Spleen (tissue), 7 donors: ENCODE measurements at regions not wholly inside any gene's neighbourhood (a gene's known extent, or its start where the extent isn't known, plus 50 kb on each side); places are given as distances from the start of the nearest gene placed in this dataset.

Source experiments
- POLR2A ChIP-seq, 3 donors: fragments of 450-650 bp; IDR thresholded peaks; one replicate each; pipeline ENCODE4 v1.5.1; 2017; ENCODE audit warnings: antibody characterized with exemption in 3 of 3, mild to moderate bottlenecking in 1 of 3
- TF ChIP-seq, protein P1 (sequence below), 11 experiments: fragments of 200-600 bp in 7 of 11; fragments of 450-650 bp in 4 of 11; sonication (generic) in 4 of 11; IDR thresholded peaks in 8 of 11; conservative IDR thresholded peaks in 3 of 11; 1 replicate in 7 of 11; 2 replicates in 4 of 11; pipeline versions ENCODE4 v1.4.0 to v1.8.0; 2016 to 2021; ENCODE audit warnings: antibody characterized with exemption in 11 of 11, inconsistent platforms in 4 of 11, mild to moderate bottlenecking in 1 of 11
- donor health status: DM: no; HTN: no; CAD: no; lungs with moderate emphysema.
- donor health status: DM: no; HTN: no; CAD: no.
- donor health status: DM: no; HTN: no; CAD: no.

GRCh38 chr12:92385296-92385695 lies 239.7 kb upstream of the BTG1 start:
- TF ChIP-seq, protein P1, sequence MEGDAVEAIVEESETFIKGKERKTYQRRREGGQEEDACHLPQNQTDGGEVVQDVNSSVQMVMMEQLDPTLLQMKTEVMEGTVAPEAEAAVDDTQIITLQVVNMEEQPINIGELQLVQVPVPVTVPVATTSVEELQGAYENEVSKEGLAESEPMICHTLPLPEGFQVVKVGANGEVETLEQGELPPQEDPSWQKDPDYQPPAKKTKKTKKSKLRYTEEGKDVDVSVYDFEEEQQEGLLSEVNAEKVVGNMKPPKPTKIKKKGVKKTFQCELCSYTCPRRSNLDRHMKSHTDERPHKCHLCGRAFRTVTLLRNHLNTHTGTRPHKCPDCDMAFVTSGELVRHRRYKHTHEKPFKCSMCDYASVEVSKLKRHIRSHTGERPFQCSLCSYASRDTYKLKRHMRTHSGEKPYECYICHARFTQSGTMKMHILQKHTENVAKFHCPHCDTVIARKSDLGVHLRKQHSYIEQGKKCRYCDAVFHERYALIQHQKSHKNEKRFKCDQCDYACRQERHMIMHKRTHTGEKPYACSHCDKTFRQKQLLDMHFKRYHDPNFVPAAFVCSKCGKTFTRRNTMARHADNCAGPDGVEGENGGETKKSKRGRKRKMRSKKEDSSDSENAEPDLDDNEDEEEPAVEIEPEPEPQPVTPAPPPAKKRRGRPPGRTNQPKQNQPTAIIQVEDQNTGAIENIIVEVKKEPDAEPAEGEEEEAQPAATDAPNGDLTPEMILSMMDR (IDR thresholded peaks at IDR 0.05 in 8 of 11, conservative IDR thresholded peaks at IDR 0.05 in 3 of 11), result no peak
- TF ChIP-seq POLR2A (IDR thresholded peaks at IDR 0.05), result no peak
